Ascending aorta (tissue), 2 donors: ENCODE measurements at regions not wholly inside any gene's neighbourhood (a gene's known extent, or its start where the extent isn't known, plus 50 kb on each side); places are given as distances from the start of the nearest gene placed in this dataset.

Experiments
- DNase-seq, 2 donors: peaks; one replicate each; pipeline ENCODE4 v3.0.0-alpha.2; 2019; ENCODE audit warnings: low spot score in 2 of 2
- H3K27ac ChIP-seq, 2 donors: fragments of 200-600 bp; sonication (generic); one replicate each; pipeline ENCODE4 v1.5.1; 2016 to 2017; ENCODE audit warnings: mild to moderate bottlenecking in 1 of 2
- H3K27me3 ChIP-seq: fragments of 200-600 bp; sonication (generic); one replicate; pipeline ENCODE4 v1.5.1; 2017
- H3K36me3 ChIP-seq, 2 donors: fragments of 200-600 bp; sonication (generic); one replicate each; pipeline ENCODE4 v1.5.1; 2016
- H3K4me1 ChIP-seq, 2 donors: fragments of 200-600 bp; sonication (generic); one replicate each; pipeline ENCODE4 v1.5.1; 2016 to 2017; ENCODE audit warnings: mild to moderate bottlenecking in 1 of 2
- H3K4me3 ChIP-seq, 2 donors: fragments of 200-600 bp; sonication (generic); one replicate each; pipeline ENCODE4 v1.5.1; 2016 to 2017; ENCODE audit warnings: mild to moderate bottlenecking in 1 of 2
- H3K9me3 ChIP-seq, 2 donors: fragments of 200-600 bp; sonication (generic); one replicate each; pipeline ENCODE4 v1.5.1; 2016
- intact Hi-C: fragments of 100-400 bp; cut with DNase I; formaldehyde crosslinking; loops from one replicate; pipeline ENCODE4 v1.15.1; 2023
- TF ChIP-seq, protein P1 (sequence below), 3 experiments: fragments of 200-600 bp in 2 of 3; fragments of 450-650 bp in 1 of 3; sonication (generic) in 2 of 3; IDR thresholded peaks; one replicate each; pipeline ENCODE4 v1.5.1; 2016 to 2019; ENCODE audit warnings: antibody characterized with exemption in 3 of 3, mild to moderate bottlenecking in 1 of 3, moderate library complexity in 1 of 3

DNA sequence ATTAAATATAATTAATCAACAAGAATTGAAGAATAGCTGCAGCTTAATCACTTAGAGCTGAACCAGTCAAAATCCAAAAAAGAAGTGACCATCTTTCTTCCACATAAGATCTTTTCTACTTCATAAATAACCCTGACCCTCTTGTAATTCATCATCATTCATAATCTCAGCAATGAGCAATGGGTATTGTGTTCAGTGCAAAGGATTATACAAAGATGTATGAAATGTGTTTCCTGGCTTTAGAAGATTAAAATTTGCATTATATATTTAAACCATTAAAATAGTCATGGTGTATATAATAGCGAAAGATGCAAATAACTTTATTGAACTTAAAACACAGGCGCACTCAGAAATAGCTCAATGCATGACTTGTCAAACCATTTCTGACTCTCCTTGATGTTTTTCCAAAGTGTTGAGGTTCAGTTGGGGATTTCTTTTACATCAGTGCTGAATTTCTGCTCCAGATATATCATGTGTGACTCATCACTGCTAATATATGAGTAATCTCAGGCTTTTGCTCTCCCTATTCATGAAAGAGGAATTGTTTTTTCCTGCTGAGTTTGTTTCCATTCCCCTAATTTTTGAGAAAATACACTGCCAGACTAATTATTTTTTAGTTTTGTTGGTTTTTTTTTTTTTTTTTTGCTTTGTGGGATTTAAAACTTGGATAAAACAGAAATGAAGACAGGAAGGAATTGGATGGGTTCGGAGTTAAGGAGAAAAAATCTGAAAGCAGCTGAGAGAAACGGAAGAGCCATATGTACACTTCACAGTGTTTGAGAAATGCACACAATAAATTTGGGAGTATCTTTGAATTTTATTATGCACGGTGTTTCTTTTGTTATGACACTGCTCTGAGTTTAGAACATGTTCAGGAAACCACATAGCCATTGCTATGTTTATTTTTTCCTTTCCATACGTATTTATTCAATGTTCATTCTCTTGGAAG is 290.1 kb upstream of the PCDH7 start:
- H3K4me3 ChIP-seq, result no peak overlapping the region
- intact Hi-C loops, result no loop called here
- no peaks in the 10 kb centered on the region for H3K36me3 ChIP-seq
- no peaks in the 10 kb centered on the region for H3K4me1 ChIP-seq
- H3K9me3 ChIP-seq, result no peaks in the 10 kb centered on the region
- DNase-seq, result no peak
- no peak overlapping the region for H3K27ac ChIP-seq
- TF ChIP-seq, protein P1, sequence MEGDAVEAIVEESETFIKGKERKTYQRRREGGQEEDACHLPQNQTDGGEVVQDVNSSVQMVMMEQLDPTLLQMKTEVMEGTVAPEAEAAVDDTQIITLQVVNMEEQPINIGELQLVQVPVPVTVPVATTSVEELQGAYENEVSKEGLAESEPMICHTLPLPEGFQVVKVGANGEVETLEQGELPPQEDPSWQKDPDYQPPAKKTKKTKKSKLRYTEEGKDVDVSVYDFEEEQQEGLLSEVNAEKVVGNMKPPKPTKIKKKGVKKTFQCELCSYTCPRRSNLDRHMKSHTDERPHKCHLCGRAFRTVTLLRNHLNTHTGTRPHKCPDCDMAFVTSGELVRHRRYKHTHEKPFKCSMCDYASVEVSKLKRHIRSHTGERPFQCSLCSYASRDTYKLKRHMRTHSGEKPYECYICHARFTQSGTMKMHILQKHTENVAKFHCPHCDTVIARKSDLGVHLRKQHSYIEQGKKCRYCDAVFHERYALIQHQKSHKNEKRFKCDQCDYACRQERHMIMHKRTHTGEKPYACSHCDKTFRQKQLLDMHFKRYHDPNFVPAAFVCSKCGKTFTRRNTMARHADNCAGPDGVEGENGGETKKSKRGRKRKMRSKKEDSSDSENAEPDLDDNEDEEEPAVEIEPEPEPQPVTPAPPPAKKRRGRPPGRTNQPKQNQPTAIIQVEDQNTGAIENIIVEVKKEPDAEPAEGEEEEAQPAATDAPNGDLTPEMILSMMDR (IDR thresholded peaks at IDR 0.05), result no peak
- H3K27me3 ChIP-seq, result no peaks in the 10 kb centered on the region

DNA sequence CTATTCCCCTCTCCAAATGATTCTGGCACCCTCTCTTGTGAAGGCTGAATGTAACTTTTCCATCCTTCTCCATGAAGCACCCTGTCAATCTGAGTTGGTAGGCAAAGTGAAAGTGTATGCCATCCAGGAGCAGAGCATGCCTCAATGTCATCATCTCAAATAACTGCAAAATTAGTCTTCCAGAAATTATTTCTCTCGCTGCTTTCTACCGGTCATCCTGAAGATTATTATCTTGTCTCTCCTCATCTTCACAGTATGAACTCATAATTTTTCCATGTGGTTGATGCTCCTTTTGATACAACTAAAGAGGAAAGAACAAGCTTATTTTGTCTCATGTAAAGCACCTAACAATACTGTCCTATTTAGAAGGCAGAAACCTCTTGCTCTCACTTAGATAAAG is 285.5 kb upstream of the PCDH7 start:
- Histone ChIP-seq H3K27ac (no peak overlapping the region), H3K9me3 (no peaks in the 10 kb centered on the region), H3K4me1 (no peaks in the 10 kb centered on the region), H3K4me3 (no peak overlapping the region), H3K27me3 (no peaks in the 10 kb centered on the region), H3K36me3 (no peaks in the 10 kb centered on the region)
- DNase-seq, result no peak
- TF ChIP-seq, protein P1 (IDR thresholded peaks at IDR 0.05), result no peak
- intact Hi-C loops, result no loop called here

DNA sequence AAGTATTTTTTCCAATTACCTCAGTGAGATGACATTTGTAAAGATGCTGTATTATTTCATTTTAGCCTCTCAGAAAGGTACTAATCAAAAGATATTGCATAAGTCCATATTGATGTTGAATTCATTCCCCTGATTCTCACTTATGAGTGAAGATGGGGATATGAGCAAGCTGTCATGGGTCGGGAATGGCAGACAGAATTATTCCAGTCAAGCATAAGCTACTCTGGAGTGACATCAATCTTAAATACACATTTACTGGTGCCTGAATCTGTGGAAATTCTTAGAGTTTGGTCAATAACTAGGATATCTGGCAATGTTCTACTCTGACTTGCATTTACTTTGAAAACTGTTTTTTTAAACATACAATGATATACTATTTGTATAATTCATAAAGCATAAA is 283.8 kb upstream of the PCDH7 start:
- Histone ChIP-seq H3K27ac (no peak overlapping the region), H3K9me3 (no peaks in the 10 kb centered on the region), H3K4me1 (no peaks in the 10 kb centered on the region), H3K27me3 (no peaks in the 10 kb centered on the region), H3K36me3 (no peaks in the 10 kb centered on the region), H3K4me3 (no peak overlapping the region)
- no peak for DNase-seq
- intact Hi-C loops, result no loop called here
- TF ChIP-seq, protein P1 (IDR thresholded peaks at IDR 0.05), result no peak

DNA sequence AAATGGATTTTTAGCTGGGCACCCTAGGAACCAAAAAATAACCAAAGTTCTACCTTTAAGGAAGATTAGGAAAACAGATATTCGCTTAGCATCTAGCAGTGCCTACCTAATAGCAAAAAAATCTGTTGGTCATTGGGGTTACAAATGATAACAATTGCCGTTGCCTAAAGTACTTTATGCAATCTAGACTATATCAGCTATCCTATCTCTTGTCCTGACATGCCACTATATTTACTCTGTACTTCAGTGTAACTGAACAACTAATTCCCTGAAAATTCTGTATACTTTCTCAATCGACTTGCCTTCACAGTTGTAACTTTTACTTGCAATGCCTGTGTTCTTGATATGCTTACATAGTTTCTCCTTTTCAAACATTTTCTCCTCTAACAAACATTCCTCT is 282.9 kb upstream of the PCDH7 start:
- H3K9me3 ChIP-seq, result no peaks in the 10 kb centered on the region

DNA sequence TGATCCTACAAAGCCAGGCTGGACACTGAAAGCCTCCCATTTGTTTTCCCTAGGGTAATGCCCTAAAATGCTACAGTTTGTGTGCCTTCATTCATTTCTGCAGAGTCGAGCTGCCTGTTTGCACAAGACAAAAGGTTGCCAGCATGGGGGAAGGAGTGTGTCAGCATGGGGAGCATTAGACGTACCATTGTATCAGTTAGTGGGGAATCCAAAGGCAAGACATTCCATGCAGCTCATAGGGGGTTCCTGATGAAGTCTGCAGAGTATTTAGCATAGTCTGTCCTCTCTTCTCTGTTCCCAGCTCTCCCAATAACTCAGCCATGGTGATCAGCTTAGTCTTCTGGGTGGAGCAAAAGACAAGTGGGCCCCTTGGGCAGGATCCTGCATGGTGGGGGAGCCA is 276.9 kb upstream of the PCDH7 start:
- intact Hi-C loops, result no loop called here
- no peaks in the 10 kb centered on the region for H3K9me3 ChIP-seq
- no peak overlapping the region for H3K27ac ChIP-seq
- H3K4me3 ChIP-seq, result no peak overlapping the region
- no peaks in the 10 kb centered on the region for H3K27me3 ChIP-seq
- no peak for DNase-seq
- no peaks in the 10 kb centered on the region for H3K4me1 ChIP-seq
- TF ChIP-seq, protein P1 (IDR thresholded peaks at IDR 0.05), result no peak
- H3K36me3 ChIP-seq, result no peaks in the 10 kb centered on the region

More for the DNA sequence above, 282.9 kb upstream of the PCDH7 start:
- intact Hi-C loops, result no loop called here
- H3K4me1 ChIP-seq, result no peaks in the 10 kb centered on the region
- H3K27me3 ChIP-seq, result no peaks in the 10 kb centered on the region
- no peaks in the 10 kb centered on the region for H3K36me3 ChIP-seq
- TF ChIP-seq, protein P1 (IDR thresholded peaks at IDR 0.05), result no peak
- no peak overlapping the region for H3K27ac ChIP-seq
- no peak overlapping the region for H3K4me3 ChIP-seq
- no peak for DNase-seq
